ENCODE measurements at regions not wholly inside any gene's neighbourhood (a gene's known extent, or its start where the extent isn't known, plus 50 kb on each side); places are given as distances from the start of the nearest gene placed in this dataset.

- Histone ChIP-seq H3K36me3 (ENCODE audit: control insufficient read depth in 4 of 4, insufficient read depth in 4 of 4, low read length in 4 of 4) (no peaks in the 10 kb centered on the region), H3K9me3 (ENCODE audit: control insufficient read depth in 4 of 4, insufficient read depth in 3 of 4, low read length in 3 of 4) (no peaks in the 10 kb centered on the region), H3K27ac (ENCODE audit: low read depth in 1 of 2, low read length in 1 of 2) (no peak overlapping the region), H3K27me3 (ENCODE audit: control insufficient read depth in 3 of 3, insufficient read depth in 3 of 3, low read length in 2 of 3) (no peaks in the 10 kb centered on the region), H3K4me1 (ENCODE audit: control insufficient read depth in 5 of 5, insufficient read depth in 5 of 5, low read length in 5 of 5) (peaks cover 0 to 17% (median 2%) of the 10 kb centered on the region in 5 donors), H3K9ac (ENCODE audit: insufficient read depth in 1 of 2, low read length in 2 of 2) (no peak overlapping the region), H3K4me3 (no peak overlapping the region)
- DNase-seq = peak in 1 of 3 donors; percentile 33
- WGBS, 2 donors = 29 to 38% methylated on average over 1 of the region's 1 CpG
- no peak for ATAC-seq (ENCODE audit: insufficient read depth, low FRiP score)
- no peak for TF ChIP-seq CTCF (IDR thresholded peaks at IDR 0.05; ENCODE audit: control extremely low read depth, extremely low read depth)
These were observed 292.0 kb downstream of the TBL1XR1 start for GRCh38 chr3:176905331-176905730.

GRCh38 chr3:176904506-176904905 lies 292.8 kb downstream of the TBL1XR1 start:
- no peak overlapping the region for H3K9ac ChIP-seq (ENCODE audit: insufficient read depth in 1 of 2, low read length in 2 of 2)
- ATAC-seq (ENCODE audit: insufficient read depth, low FRiP score) = no peak
- peak in 1 of 3 donors; percentile 65 for DNase-seq
- 46 to 71% methylated on average over 4 of the region's 4 CpGs for WGBS, 2 donors
- H3K27me3 ChIP-seq (ENCODE audit: control insufficient read depth in 3 of 3, insufficient read depth in 3 of 3, low read length in 2 of 3) = no peaks in the 10 kb centered on the region
- H3K4me1 ChIP-seq (ENCODE audit: control insufficient read depth in 5 of 5, insufficient read depth in 5 of 5, low read length in 5 of 5) = peaks cover 0 to 17% (median 2%) of the 10 kb centered on the region in 5 donors
- H3K36me3 ChIP-seq (ENCODE audit: control insufficient read depth in 4 of 4, insufficient read depth in 4 of 4, low read length in 4 of 4) = no peaks in the 10 kb centered on the region
- no peaks in the 10 kb centered on the region for H3K9me3 ChIP-seq (ENCODE audit: control insufficient read depth in 4 of 4, insufficient read depth in 3 of 4, low read length in 3 of 4)
- TF ChIP-seq CTCF (IDR thresholded peaks at IDR 0.05; ENCODE audit: control extremely low read depth, extremely low read depth) = no peak
- no peak overlapping the region for H3K27ac ChIP-seq (ENCODE audit: low read depth in 1 of 2, low read length in 1 of 2)
- no peak overlapping the region for H3K4me3 ChIP-seq

GRCh38 chr3:176896640-176897039 lies 300.6 kb downstream of the TBL1XR1 start:
- no peaks in the 10 kb centered on the region for H3K27me3 ChIP-seq (ENCODE audit: control insufficient read depth in 3 of 3, insufficient read depth in 3 of 3, low read length in 2 of 3)
- no peak overlapping the region for H3K9ac ChIP-seq (ENCODE audit: insufficient read depth in 1 of 2, low read length in 2 of 2)
- ATAC-seq (ENCODE audit: insufficient read depth, low FRiP score) (no peak), DNase-seq (peak in 1 of 3 donors; percentile 21)
- H3K36me3 ChIP-seq (ENCODE audit: control insufficient read depth in 4 of 4, insufficient read depth in 4 of 4, low read length in 4 of 4) = no peaks in the 10 kb centered on the region
- no peak overlapping the region for H3K27ac ChIP-seq (ENCODE audit: low read depth in 1 of 2, low read length in 1 of 2)
- H3K4me3 ChIP-seq = no peak overlapping the region
- 60 to 76% methylated on average over 3 of the region's 3 CpGs for WGBS, 2 donors
- H3K4me1 ChIP-seq (ENCODE audit: control insufficient read depth in 5 of 5, insufficient read depth in 5 of 5, low read length in 5 of 5) = no peaks in the 10 kb centered on the region
- H3K9me3 ChIP-seq (ENCODE audit: control insufficient read depth in 4 of 4, insufficient read depth in 3 of 4, low read length in 3 of 4) = peaks cover 0 to 6% (median 0%) of the 10 kb centered on the region in 4 donors
- TF ChIP-seq CTCF (IDR thresholded peaks at IDR 0.05; ENCODE audit: control extremely low read depth, extremely low read depth) = no peak

GRCh38 chr3:176896165-176896564 lies 301.1 kb downstream of the TBL1XR1 start:
- DNase-seq = no peak
- ATAC-seq (ENCODE audit: insufficient read depth, low FRiP score) = no peak
- Histone ChIP-seq H3K27ac (ENCODE audit: low read depth in 1 of 2, low read length in 1 of 2) (no peak overlapping the region), H3K9me3 (ENCODE audit: control insufficient read depth in 4 of 4, insufficient read depth in 3 of 4, low read length in 3 of 4) (peaks cover 0 to 6% (median 0%) of the 10 kb centered on the region in 4 donors), H3K9ac (ENCODE audit: insufficient read depth in 1 of 2, low read length in 2 of 2) (no peak overlapping the region), H3K4me1 (ENCODE audit: control insufficient read depth in 5 of 5, insufficient read depth in 5 of 5, low read length in 5 of 5) (no peaks in the 10 kb centered on the region), H3K36me3 (ENCODE audit: control insufficient read depth in 4 of 4, insufficient read depth in 4 of 4, low read length in 4 of 4) (no peaks in the 10 kb centered on the region), H3K4me3 (no peak overlapping the region), H3K27me3 (ENCODE audit: control insufficient read depth in 3 of 3, insufficient read depth in 3 of 3, low read length in 2 of 3) (no peaks in the 10 kb centered on the region)
- 95 to 98% methylated on average over 3 of the region's 3 CpGs for WGBS, 2 donors
- TF ChIP-seq CTCF (IDR thresholded peaks at IDR 0.05; ENCODE audit: control extremely low read depth, extremely low read depth) = no peak
